ENCODE measurements at regions not wholly inside any gene's neighbourhood (a gene's known extent, or its start where the extent isn't known, plus 50 kb on each side); places are given as distances from the start of the nearest gene placed in this dataset.

GRCh38 chr13:111519041-111519440, 198.6 kb downstream of the TEX29 start:
- DNase-seq = no peak

GRCh38 chr13:111519490-111520170, 199.2 kb downstream of the TEX29 start:
- no peak for DNase-seq

DNA sequence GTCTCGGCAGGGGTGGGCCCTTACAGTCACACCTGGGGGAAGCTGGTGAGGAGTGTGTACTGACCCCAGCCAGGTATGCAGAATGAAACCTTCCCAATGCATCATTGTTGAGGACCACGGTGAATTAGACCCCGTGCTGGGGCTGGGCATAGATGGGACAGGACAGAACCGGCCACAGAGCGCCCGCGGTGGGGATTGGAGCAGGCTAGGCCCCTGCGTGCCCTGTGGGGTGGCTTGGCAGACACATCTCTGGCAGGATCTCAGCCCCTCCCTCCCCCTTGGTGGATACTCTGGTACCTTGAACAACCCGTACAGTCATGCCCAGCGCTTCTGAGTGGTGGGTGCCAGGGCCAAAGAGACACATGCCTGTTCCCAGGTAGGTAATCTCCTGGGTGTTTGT, 200.6 kb downstream of the TEX29 start:
- no peak for DNase-seq

DNA sequence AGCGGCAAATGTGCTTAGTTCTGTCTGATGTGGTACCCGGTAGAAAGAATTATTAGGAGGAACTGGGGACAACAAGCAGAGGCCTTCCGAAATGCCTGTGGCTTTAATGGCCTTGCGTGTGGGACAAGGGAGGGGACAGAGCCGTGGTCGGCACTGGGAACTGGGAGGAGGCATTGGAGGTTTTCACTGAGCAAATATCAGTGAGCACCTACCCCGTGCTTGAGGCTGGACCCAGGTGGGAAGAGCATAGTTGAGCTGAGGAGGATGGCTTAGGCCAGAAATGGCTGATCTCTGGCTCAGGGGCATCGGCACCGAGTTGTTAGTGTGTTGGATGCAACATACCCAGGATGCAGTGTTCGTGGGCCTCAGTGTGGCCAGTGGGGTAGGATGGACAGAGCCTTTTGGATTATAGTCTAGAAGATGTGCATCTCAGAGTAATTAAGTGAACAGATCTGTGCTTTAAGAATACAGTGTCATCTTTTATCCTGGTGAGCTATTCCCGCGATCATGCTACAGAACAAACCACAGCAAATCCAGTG, 201.3 kb downstream of the TEX29 start:
- no peak for DNase-seq

DNA sequence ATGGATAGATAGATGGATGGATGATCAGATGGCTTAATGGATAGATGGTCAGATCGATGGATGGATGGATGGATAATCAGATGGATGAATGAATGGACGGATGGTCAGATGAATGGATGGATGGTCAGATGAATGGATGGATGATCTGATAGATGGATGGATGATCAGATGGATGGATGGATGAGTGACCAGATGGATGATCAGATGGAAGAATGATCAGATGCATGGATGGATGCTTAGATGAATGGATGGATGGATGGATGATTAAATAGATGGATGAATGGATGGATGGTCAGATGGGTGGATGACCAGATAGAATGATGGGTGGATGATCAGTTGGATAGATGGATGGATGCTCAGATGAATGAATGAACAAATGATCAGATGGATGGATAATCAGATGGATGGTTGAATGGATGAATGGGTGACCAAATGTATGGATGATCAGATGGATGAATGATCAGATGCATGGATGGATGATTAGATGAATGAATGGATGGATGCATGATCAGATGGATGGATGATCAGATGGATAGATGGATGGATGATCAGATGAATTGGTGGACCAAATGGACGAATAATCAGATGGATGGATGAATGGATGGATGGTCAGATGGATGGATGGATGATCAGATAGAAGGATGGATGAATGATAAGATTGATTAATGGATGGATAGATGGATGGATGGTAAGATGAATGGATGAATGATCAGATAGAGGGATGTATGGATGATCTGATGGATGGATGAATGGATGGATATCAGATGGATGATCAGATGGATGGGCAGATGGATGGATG, 205.1 kb downstream of the TEX29 start:
- DNase-seq = no peak

GRCh38 chr13:111526922-111527321, 206.5 kb downstream of the TEX29 start:
- DNase-seq = no peak

DNA sequence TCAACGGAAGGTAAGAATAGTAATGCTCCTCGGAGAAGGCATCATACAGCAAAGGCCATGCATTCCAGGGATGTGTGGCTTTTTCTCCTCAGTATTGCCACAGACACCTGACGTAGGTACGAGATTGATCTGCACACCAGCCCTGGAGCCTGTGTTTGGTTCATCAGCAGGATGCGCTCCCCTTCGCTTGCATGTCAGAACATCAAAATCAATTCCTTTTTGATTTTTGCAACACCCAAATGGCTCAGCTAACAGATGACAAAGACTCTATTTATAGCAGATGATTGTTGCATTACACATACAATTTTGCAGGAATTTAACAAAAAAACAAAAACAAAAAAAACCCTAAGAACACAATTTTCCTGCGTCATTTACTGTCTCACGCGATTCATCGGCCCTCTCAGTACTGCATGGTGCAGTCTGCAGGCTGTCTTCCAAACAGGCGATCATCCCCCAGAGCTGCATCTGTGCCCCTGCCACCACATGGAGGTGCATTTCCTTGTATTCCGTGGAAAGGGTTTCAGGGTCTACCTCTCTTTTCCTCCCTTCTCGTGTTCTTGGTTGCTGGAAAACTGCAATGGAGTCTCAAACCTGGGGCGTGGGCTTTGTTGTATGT, 207.3 kb downstream of the TEX29 start:
- no peak for DNase-seq

DNA sequence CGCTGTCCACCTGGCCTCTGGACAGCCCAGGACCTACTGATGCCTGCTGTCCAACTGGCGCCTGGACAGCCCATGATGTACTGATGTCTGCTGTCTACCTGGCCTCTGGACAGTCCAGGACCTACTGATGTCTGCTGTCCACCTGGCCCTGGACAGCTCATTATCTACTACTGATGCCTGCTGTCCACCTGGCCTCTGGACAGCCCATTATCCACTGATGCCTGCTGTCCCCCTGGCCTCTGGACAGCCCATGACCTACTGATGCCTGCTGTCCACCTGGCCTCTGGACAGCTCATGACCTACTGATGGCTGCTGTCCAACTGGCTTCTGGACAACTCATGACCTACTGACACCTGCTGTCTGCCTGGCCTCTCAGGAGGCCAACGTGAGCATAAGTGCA, 208.1 kb downstream of the TEX29 start:
- DNase-seq = no peak

- no peak for DNase-seq
These were observed 209.9 kb downstream of the TEX29 start for GRCh38 chr13:111530137-111530870.

DNA sequence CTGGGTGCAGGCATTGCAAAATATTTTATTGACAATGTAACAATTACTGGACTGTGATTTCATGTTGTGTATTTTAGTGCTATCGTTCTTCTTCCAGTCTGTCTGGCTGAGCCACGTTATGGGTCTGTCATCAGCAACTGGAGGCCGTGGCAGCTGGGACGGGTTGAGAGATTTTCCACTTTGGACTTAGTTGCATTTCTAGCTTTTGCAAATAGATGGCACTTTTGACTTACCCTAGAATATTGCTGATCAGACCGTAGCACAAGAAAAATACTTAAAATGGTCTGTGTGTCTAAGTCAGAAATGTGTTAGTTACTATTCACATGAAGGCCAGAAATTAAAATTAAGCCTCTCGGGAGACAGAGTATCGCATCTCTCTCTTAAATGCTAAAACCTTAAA, 211.1 kb downstream of the TEX29 start:
- no peak for DNase-seq

DNA sequence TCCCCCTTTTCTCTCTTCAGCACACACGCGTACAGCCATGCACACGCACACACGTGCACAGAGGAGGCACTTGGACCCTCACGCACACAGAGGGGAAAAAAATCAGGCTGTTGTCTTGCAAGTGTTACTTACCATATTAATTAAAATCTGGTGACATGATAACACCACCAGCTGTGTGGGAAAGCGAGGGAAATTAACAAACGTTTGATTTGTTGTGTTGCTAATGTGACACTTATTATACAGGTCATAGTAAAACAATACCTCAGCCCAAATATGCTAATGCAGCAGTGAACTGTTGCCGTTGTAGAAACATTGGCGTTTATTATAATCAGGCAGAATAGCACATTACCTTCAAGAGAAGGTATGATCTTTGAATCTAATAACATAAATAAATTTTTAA, 211.7 kb downstream of the TEX29 start:
- DNase-seq = no peak

- no peak for DNase-seq
These were observed 213.7 kb downstream of the TEX29 start for GRCh38 chr13:111533900-111534683.

DNA sequence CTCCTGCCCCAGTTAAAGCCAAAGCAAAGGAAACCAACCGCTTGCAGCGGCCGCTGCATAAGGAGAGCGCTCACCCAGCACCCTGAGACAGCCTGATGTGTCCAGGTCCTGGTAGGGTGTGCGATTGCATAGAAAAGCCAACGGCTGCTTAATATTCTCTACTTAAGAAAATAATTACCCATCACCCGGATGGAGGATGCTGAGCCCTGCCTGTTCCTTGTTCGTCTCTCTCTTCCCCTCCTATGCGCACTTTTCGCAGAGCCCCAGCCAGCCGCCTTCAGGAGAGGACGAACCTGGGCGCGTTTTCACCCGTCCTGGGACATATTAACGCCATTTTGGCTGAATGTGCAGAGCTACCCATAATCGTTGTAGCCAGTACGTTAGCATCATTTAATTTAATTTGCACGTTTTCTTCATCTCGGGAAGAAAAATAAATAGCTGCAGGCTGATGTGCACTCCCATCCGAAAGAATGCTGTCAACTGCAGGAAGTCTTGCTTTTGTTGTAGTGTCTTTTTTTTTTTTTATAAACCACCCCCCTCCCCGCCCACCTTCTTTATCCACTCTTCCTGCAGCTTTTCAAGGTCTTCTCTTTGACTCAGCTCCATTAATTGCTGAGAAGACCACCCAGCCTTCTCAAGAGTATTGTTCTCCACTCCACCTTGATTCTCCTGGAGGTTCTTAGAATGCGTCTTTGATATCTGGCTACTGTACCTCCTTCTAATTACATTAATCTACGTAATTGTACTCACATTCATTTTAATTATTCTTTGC, 214.5 kb downstream of the TEX29 start:
- no peak for DNase-seq

DNA sequence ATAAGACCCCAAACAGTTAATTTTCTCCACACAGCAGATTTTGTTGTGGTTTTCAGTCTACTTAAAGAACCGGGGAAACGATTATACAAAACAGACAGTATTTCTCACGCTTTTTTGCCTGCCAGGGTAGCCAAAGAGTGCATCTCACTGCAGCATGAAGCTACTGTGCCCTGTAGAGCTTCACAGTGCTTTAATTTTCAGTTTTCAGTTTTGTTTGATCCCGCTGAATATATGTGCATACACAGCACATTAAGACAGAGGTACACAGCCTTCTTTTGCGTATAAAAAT, 215.0 kb downstream of the TEX29 start:
- no peak for DNase-seq

DNA sequence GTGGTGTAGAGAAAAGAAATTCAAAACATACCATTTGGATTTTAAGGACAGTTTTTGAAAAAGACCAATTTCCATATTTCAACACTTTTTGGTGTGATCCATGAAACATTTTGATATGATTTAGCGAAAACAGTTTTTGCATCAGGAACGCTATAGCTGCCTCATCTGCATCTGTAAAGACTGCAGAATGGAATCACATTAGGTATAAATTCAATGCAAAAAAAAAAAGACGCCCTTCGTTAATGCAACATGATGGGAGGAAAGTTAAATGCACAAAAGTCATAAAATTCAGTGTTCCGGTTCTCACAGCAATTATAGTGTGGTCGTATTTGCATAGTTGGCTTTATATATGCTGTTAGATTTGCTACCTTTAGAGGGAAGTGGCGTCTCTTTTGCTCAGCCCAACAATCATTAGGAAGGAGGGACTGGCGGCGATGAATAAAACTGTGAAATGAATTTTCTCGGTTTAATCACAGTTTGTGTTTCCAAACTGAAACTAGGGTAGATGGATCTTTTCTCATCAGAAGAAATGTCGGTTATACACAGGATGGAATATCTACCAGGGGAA, 215.7 kb downstream of the TEX29 start:
- no peak for DNase-seq

DNA sequence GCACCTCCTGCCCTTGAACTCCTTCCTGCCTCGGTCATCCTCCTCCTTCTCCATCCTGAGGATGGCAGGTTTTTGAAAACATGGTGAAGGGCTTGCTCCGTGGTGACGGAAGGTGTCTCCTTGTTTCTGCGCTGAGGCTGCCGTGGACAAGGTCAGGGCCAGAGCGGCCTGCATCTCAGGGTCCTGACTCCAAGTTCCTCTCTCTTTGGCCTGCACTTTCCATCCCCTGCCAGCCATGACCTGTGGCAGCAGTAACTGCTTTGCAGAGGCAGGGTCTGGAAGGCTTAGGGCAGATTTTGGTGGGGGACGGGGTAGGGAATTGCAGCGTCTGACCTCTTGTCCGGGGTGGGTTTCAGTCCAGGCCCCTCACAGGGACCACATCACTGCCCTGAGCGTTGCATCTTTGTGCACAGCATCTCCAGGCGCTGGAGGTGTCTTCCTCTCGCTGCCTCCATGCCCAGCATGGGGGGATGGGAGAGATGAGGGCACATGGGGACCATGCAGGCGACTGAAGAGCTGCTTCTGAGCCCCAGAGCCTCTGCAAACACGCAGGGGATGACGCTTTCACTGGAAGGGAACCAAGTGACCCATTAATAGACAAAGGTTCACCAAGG, 216.8 kb downstream of the TEX29 start:
- DNase-seq = no peak

DNA sequence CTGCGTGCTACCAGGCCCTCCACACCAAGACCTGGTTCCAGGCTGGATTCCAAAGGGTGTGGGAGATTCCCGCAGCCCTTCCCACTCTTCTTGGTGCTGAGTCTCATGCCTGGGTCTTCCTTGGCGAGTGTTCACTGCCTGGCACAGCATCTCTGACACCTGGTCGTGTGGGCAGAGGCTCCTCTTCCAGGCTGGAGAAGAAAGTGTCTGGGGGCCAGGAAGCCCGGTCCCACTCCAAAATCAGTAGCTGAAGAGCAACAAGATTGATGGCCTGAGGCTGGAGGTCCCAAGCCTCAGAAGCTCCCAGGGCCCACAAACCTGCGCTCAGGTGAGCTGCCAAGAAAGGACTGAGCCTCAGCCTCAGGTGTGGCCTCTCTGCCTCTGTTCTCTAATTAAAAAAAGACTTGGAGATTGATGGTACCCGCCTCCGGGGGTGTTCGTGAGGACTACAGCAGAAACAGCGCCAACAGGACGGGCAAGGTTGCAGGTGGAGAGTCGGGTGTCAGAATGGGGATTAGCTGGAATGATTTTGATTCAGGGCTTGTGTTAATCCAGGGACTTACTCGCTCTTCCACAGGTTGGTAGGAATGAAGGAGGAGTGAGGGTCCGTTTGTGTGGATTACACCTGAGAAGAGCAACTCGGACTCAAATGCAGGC, 217.5 kb downstream of the TEX29 start:
- DNase-seq = no peak

DNA sequence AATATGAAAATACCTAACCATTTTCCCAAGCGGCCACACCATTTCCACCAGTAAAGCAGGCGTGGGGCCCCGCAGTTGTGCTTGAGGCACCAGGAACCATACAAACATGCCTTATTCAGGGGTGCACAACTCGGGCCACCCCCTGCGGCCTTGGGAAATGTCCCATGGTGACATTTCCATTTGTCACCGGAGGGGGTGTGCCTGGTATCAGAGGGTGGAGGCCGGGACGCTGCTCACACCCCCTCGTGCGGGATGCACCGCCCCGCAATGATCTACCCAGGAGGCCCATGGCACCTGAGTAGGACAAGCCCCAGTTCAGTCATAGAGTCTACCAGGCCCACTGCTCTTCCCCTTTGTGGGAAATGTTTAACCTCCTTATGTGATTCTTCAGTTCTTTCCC, 218.8 kb downstream of the TEX29 start:
- no peak for DNase-seq

GRCh38 chr13:111539791-111540446, 219.5 kb downstream of the TEX29 start:
- no peak for DNase-seq

DNA sequence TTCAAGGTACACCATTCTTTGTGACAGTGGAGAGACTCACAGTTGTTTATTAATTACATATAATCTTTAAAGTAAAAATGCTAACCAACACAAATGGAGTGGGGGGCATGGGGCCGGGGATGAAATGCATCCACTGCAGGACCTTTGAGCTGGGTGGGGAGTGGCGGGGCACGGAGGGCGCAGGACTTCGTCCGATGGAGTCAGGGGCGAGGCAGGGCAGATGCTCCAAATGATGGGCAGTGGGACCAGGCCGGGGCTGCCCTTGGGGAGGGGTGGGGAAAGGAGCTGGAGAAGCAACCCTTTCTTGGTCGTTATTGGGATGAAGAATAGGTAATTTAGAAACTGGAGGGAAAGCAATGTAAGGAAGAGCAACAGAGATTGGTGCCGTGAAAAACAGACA, 220.0 kb downstream of the TEX29 start:
- DNase-seq = no peak

All from NCI-H446 (cell line).